H1 (cell line): ENCODE measurements at regions not wholly inside any gene's neighbourhood (a gene's known extent, or its start where the extent isn't known, plus 50 kb on each side); places are given as distances from the start of the nearest gene placed in this dataset.

Experiments
- BCL11A ChIP-seq, 2 experiments: IDR thresholded peaks; one replicate each; pipeline ENCODE4 v1.6.1; 2011; ENCODE audit warnings: low read depth in 2 of 2, low read length in 2 of 2, mild to moderate bottlenecking in 2 of 2
- POLR2AphosphoS5 ChIP-seq: IDR thresholded peaks from 2 replicates; pipeline ENCODE4 v1.6.1; 2011; ENCODE audit warnings: low read depth, low read length
- RNF2 ChIP-seq: fragments of 200-900, 300-1000 bp; sonication (generic); IDR thresholded peaks from 2 replicates; pipeline ENCODE4 v1.7.1; 2016; ENCODE audit warnings: borderline replicate concordance, low read depth, mild to moderate bottlenecking, antibody characterized with exemption, low read length; ENCODE audit not compliant: poor library complexity, severe bottlenecking; ENCODE audit errors: missing control alignments
- SUZ12 ChIP-seq: fragments of 200-600 bp; sonication (generic); IDR thresholded peaks from 2 replicates; pipeline ENCODE4 v1.6.1; 2012; ENCODE audit warnings: mild to moderate bottlenecking, inconsistent platforms, low read length, moderate library complexity, mixed read lengths
- TCF12 ChIP-seq: IDR thresholded peaks from 2 replicates; pipeline ENCODE4 v1.6.1; 2011; ENCODE audit warnings: low read depth, mild to moderate bottlenecking, low read length

DNA sequence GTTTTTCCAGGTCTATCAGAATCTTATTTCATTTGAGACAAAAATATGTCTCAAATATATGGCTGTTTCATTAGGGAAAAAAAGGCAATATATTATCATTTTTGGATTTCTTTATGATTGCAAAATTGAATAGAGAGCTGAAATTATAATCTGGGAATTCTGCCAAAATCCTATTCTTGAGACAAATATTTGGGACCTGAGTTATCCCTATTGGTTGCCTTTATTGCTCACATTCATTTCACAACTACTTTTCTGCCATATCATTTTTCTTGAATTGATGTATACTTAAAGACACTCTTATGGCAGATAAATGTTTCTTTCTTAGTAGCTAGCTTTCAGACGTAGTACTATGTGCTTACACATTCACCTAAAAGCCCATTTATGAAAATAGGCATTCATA, 241.6 kb upstream of the NOVA1 start (continued):
- no peak for TF ChIP-seq BCL11A (IDR thresholded peaks at IDR 0.05; ENCODE audit: low read depth in 2 of 2, low read length in 2 of 2)
- TF ChIP-seq TCF12, result no peak
- TF ChIP-seq RNF2, result no peak
- TF ChIP-seq POLR2AphosphoS5, result no peak
- TF ChIP-seq SUZ12, result no peak
